Right ventricle myocardium superior (tissue), 1 donor: ENCODE measurements at regions not wholly inside any gene's neighbourhood (a gene's known extent, or its start where the extent isn't known, plus 50 kb on each side); places are given as distances from the start of the nearest gene placed in this dataset.

Source experiments
- ATAC-seq: fragments of 200-7000 bp; cut with Tn5 transposase; one replicate; pipeline ENCODE4 v1.9.1; 2020; ENCODE audit warnings: mild to moderate bottlenecking; ENCODE audit not compliant: poor library complexity
- DNase-seq: peaks from one replicate; pipeline ENCODE4 v3.0.0-alpha.2; 2020
- intact Hi-C: fragments of 100-400 bp; cut with DNase I; formaldehyde crosslinking; loops from one replicate; pipeline ENCODE4 v1.11.2; 2022
- donor health status: DM: no; HTN: yes; CAD: no; lungs with severe emphysema.

GRCh38 chr18:77482190-77483085 is 232.8 kb downstream of the GALR1 start:
- DNase-seq (no peak), ATAC-seq (no peak)
- intact Hi-C loops = no loop called here

- intact Hi-C loops = no loop called here
- ATAC-seq (no peak), DNase-seq (no peak)
These were observed 237.3 kb downstream of the GALR1 start for GRCh38 chr18:77486985-77487384.

- no peak for DNase-seq
- intact Hi-C loops = no loop called here
- ATAC-seq = no peak
These were observed 238.5 kb downstream of the GALR1 start for GRCh38 chr18:77487951-77488740.

- DNase-seq = no peak
- ATAC-seq = no peak
- intact Hi-C loops = no loop called here
These were observed 245.4 kb downstream of the GALR1 start for GRCh38 chr18:77495079-77495478.

GRCh38 chr18:77495982-77496690 is 246.5 kb downstream of the GALR1 start:
- DNase-seq (no peak), ATAC-seq (peak; percentile 59)
- intact Hi-C loops = no loop called here

GRCh38 chr18:77501266-77501665 is 251.6 kb downstream of the GALR1 start:
- ATAC-seq = no peak

GRCh38 chr18:77505499-77505898 is 255.9 kb downstream of the GALR1 start:
- no peak for ATAC-seq
- no peak for DNase-seq
- intact Hi-C loops = no loop called here

More at GRCh38 chr18:77501266-77501665, 251.6 kb downstream of the GALR1 start:
- intact Hi-C loops = no loop called here
- no peak for DNase-seq

GRCh38 chr18:77512152-77512551 is 262.5 kb downstream of the GALR1 start:
- no peak for ATAC-seq
- no peak for DNase-seq
- intact Hi-C loops = no loop called here

GRCh38 chr18:77517901-77518300 is 268.3 kb downstream of the GALR1 start:
- ATAC-seq = no peak
- no peak for DNase-seq
- intact Hi-C loops = no loop called here

- no peak for ATAC-seq
- DNase-seq = no peak
- intact Hi-C loops = no loop called here
These were observed 271.1 kb downstream of the GALR1 start for GRCh38 chr18:77520767-77521166.

- DNase-seq (no peak), ATAC-seq (peak; percentile 45)
These were observed 272.5 kb downstream of the GALR1 start for GRCh38 chr18:77522051-77522675.

GRCh38 chr18:77524909-77525308 is 275.3 kb downstream of the GALR1 start:
- no peak for ATAC-seq
- no peak for DNase-seq
- intact Hi-C loops = no loop called here

More at GRCh38 chr18:77522051-77522675, 272.5 kb downstream of the GALR1 start:
- intact Hi-C loops = no loop called here

- ATAC-seq (no peak), DNase-seq (no peak)
- intact Hi-C loops = no loop called here
These were observed 277.3 kb downstream of the GALR1 start for GRCh38 chr18:77526962-77527361.

GRCh38 chr18:77528872-77529271 is 279.2 kb downstream of the GALR1 start:
- DNase-seq = no peak

GRCh38 chr18:77529492-77530176 is 280.0 kb downstream of the GALR1 start:
- intact Hi-C loops = no loop called here
- no peak for ATAC-seq
- no peak for DNase-seq

More at GRCh38 chr18:77528872-77529271, 279.2 kb downstream of the GALR1 start:
- intact Hi-C loops = no loop called here
- ATAC-seq = no peak

GRCh38 chr18:77530732-77531131 is 281.1 kb downstream of the GALR1 start:
- ATAC-seq (no peak), DNase-seq (no peak)

GRCh38 chr18:77539860-77540259 is 290.2 kb downstream of the GALR1 start:
- intact Hi-C loops = no loop called here
- DNase-seq = no peak
- no peak for ATAC-seq

More at GRCh38 chr18:77530732-77531131, 281.1 kb downstream of the GALR1 start:
- intact Hi-C loops = no loop called here

- no peak for ATAC-seq
- no peak for DNase-seq
- intact Hi-C loops = no loop called here
These were observed 295.1 kb downstream of the GALR1 start for GRCh38 chr18:77544792-77545191.
